ENCODE measurements at regions not wholly inside any gene's neighbourhood (a gene's known extent, or its start where the extent isn't known, plus 50 kb on each side); places are given as distances from the start of the nearest gene placed in this dataset.
"Not testable (repeated sequence)": the region's sequence is repeated elsewhere in the genome, so short reads cannot be mapped to it uniquely, and the experiment has no call there.

DNA sequence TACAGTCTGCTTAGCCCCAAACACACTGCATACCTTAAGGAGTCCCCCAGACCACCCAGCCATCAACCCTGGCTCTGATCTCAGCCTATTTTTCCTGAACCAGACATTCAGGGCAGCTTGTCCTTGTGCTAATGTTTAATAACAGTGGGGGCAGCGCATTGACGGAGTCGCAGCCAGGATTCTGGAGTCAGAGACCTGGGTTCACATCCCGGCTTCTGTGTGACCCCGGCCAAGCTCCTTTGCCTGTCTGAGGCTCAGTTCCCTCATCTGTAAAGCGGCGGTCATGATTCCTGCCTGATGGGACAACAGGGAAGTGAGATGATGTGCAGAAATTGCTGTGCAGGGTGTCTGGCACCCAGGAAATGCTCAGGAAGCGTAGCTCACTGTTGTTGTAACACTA lies 63.1 kb downstream of the MATN1 start:
- Mint-ChIP-seq H3K36me3 (ENCODE audit: low read depth, unreplicated experiment) (no peaks in the 10 kb centered on the region), H3K9me3 (ENCODE audit: unreplicated experiment) (no peaks in the 10 kb centered on the region), H3K4me3 (ENCODE audit: unreplicated experiment) (no peak overlapping the region), H3K27ac (ENCODE audit: unreplicated experiment) (no peak overlapping the region), H3K4me1 (ENCODE audit: unreplicated experiment) (no peaks in the 10 kb centered on the region), H3K27me3 (ENCODE audit: unreplicated experiment) (peaks cover 10% of the 10 kb centered on the region)
- no peak for DNase-seq (ENCODE audit: low spot score)
- TF ChIP-seq, protein P1, sequence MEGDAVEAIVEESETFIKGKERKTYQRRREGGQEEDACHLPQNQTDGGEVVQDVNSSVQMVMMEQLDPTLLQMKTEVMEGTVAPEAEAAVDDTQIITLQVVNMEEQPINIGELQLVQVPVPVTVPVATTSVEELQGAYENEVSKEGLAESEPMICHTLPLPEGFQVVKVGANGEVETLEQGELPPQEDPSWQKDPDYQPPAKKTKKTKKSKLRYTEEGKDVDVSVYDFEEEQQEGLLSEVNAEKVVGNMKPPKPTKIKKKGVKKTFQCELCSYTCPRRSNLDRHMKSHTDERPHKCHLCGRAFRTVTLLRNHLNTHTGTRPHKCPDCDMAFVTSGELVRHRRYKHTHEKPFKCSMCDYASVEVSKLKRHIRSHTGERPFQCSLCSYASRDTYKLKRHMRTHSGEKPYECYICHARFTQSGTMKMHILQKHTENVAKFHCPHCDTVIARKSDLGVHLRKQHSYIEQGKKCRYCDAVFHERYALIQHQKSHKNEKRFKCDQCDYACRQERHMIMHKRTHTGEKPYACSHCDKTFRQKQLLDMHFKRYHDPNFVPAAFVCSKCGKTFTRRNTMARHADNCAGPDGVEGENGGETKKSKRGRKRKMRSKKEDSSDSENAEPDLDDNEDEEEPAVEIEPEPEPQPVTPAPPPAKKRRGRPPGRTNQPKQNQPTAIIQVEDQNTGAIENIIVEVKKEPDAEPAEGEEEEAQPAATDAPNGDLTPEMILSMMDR (IDR thresholded peaks at IDR 0.05; ENCODE audit: unreplicated experiment) = no peak

DNA sequence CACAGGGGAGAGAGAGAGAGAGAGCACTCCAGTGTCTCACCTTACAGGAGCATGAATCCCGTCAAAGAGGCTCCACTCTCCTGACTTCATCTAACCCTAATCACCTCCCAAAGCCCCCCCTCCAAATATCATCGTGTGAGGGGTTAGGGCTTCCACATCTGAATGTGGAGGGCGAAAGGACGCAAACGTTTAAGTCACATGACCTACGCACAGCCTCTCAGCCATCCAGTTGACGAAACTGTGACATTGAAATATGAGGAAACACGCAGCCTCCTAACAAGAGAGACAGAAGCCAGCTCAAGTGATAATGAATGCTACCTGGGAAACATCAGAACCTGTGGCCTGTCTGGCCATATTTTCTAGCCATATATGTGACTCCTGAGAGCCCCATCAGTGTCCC lies 63.7 kb downstream of the MATN1 start:
- no peak for DNase-seq (ENCODE audit: low spot score)
- Mint-ChIP-seq H3K9me3 (ENCODE audit: unreplicated experiment) (no peaks in the 10 kb centered on the region), H3K27me3 (ENCODE audit: unreplicated experiment) (peaks cover 11% of the 10 kb centered on the region), H3K4me3 (ENCODE audit: unreplicated experiment) (no peak overlapping the region), H3K27ac (ENCODE audit: unreplicated experiment) (no peak overlapping the region), H3K36me3 (ENCODE audit: low read depth, unreplicated experiment) (no peaks in the 10 kb centered on the region), H3K4me1 (ENCODE audit: unreplicated experiment) (no peaks in the 10 kb centered on the region)
- TF ChIP-seq, protein P1 (IDR thresholded peaks at IDR 0.05; ENCODE audit: unreplicated experiment) = no peak

DNA sequence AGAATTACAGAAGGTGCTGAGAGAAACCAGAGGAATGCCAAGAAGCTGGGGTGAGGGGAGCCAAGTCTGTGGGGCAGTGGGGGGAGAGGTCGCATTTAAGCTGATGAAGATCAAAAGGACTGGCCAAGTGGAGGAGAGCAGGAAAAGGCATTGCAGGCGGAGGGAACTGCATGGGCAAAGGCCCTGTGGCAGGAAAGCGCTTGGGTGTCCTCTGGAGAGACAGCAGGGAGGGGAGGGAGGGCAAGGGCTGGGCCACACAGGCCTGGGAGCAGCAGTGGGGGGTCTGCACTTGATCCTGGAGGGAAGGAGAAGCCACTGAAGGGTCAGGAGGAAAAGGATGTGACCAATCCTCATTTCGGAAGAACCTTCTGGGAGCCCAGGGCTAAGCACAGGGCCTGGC lies 65.0 kb downstream of the MATN1 start:
- H3K27me3 Mint-ChIP-seq (ENCODE audit: unreplicated experiment) = peaks cover 14% of the 10 kb centered on the region
- H3K36me3 Mint-ChIP-seq (ENCODE audit: low read depth, unreplicated experiment); H3K27ac Mint-ChIP-seq (ENCODE audit: unreplicated experiment); H3K9me3 Mint-ChIP-seq (ENCODE audit: unreplicated experiment); H3K4me3 Mint-ChIP-seq (ENCODE audit: unreplicated experiment); DNase-seq (ENCODE audit: low spot score); H3K4me1 Mint-ChIP-seq (ENCODE audit: unreplicated experiment): not testable (repeated sequence)

DNA sequence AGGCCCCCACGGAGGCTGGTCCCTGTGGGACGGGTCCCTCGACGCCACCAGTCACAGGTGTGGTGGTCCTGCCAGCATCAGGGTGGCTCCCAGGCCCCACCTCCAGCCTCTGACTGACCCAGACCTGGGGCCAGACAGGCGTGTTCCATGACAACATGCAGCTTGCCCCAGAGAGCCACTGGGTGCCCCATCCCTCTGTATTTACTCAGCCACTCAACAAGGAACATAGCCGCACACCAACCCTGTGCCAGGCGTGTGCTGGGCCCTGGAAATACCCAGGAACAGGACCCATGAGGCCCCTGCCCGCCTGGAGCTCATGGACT lies 65.4 kb downstream of the MATN1 start:
- Mint-ChIP-seq H3K4me1 (ENCODE audit: unreplicated experiment) (no peaks in the 10 kb centered on the region), H3K4me3 (ENCODE audit: unreplicated experiment) (no peak overlapping the region), H3K27me3 (ENCODE audit: unreplicated experiment) (peaks cover 14% of the 10 kb centered on the region), H3K9me3 (ENCODE audit: unreplicated experiment) (no peaks in the 10 kb centered on the region), H3K27ac (ENCODE audit: unreplicated experiment) (no peak overlapping the region), H3K36me3 (ENCODE audit: low read depth, unreplicated experiment) (no peaks in the 10 kb centered on the region)
- DNase-seq (ENCODE audit: low spot score) = no peak
- TF ChIP-seq, protein P1 (IDR thresholded peaks at IDR 0.05; ENCODE audit: unreplicated experiment) = no peak

DNA sequence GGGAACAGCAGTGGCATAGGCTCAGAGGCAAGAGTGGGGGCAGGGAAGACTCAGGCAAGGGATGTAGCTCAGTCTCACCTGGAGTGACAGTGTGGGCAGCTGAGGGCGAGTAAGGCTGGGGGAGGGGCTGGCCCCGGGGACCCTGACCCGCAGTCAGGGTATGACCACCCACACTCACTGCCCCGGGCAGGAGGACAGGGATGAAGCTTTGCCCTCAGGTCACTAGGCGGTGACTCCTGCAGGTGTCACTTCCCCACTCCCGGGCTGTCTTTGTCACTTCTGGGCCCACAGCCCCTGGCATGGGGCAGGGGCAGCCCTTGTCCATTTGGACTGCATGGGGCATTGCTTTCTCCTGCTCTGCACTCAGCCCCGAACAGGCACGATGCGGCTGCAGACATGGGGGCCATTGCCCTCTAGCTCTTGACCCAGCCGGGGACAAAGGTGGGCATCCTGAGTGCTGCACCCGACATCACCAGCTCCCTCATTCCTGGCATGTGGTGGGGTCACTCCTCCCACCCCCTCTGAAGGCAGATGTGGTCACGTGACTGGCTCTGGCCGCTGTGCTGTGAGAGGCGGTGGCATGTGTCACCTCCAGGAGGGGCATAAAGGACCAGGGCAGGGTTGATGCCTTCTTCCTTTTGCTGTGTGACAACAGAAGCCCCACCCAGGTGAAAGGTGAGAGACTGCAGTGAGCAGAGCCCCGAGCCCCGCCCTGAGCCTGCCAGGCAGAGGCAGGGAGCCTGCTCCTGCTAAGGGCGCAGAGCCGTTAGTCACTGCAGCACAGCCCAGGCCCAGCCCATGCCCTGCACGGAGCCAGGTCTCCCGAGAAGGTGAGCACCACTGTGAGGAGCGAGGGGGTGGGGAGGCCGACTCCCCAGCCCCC lies 66.0 kb downstream of the MATN1 start:
- no peak overlapping the region for H3K27ac Mint-ChIP-seq (ENCODE audit: unreplicated experiment)
- no peaks in the 10 kb centered on the region for H3K4me1 Mint-ChIP-seq (ENCODE audit: unreplicated experiment)
- TF ChIP-seq, protein P1 (IDR thresholded peaks at IDR 0.05; ENCODE audit: unreplicated experiment) = no peak
- no peak for DNase-seq (ENCODE audit: low spot score)
- H3K4me3 Mint-ChIP-seq (ENCODE audit: unreplicated experiment) = no peak overlapping the region
- peaks cover 14% of the 10 kb centered on the region for H3K27me3 Mint-ChIP-seq (ENCODE audit: unreplicated experiment)
- H3K9me3 Mint-ChIP-seq (ENCODE audit: unreplicated experiment) = no peaks in the 10 kb centered on the region
- no peaks in the 10 kb centered on the region for H3K36me3 Mint-ChIP-seq (ENCODE audit: low read depth, unreplicated experiment)

Measured in endothelial cell (in vitro differentiated cells).